Adrenal gland (tissue), 9 donors: ENCODE measurements at regions not wholly inside any gene's neighbourhood (a gene's known extent, or its start where the extent isn't known, plus 50 kb on each side); places are given as distances from the start of the nearest gene placed in this dataset.

Source experiments
- DNase-seq, 7 donors: peaks; one replicate each; pipeline ENCODE4 v3.0.0-alpha.2; 2019 to 2020
- H3K27ac ChIP-seq, 5 donors: fragments of 200-600 bp; sonication (generic) in 4 of 5; 1 replicate in 3 of 5; 2 replicates in 2 of 5; pipeline versions ENCODE4 v1.5.1 to v1.8.0; 2016 to 2020; ENCODE audit warnings: mild to moderate bottlenecking in 1 of 5
- H3K27me3 ChIP-seq: fragments of 200-600 bp; 2 replicates; pipeline ENCODE4 v1.8.0; 2021
- H3K36me3 ChIP-seq, 2 donors: fragments of 200-600 bp; replicated peaks in 1 of 2; 1 replicate in 1 of 2; 2 replicates in 1 of 2; pipeline versions ENCODE4 v1.5.1 to v1.8.0; 2018 to 2022
- H3K4me1 ChIP-seq, 2 donors: fragments of 200-600 bp; replicated peaks in 1 of 2; 1 replicate in 1 of 2; 2 replicates in 1 of 2; pipeline versions ENCODE4 v1.5.1 to v1.8.0; 2018 to 2021
- H3K4me3 ChIP-seq, 4 donors: fragments of 200-600 bp; sonication (generic) in 3 of 4; one replicate each; pipeline ENCODE4 v1.5.1; 2016 to 2018
- H3K9me3 ChIP-seq, 3 donors: fragments of 200-600 bp; sonication (generic) in 1 of 3; replicated peaks in 1 of 3; 1 replicate in 2 of 3; 2 replicates in 1 of 3; pipeline versions ENCODE4 v1.5.1 to v1.8.0; 2016 to 2021
- CTCF ChIP-seq, 6 experiments: fragments of 450-650 bp in 4 of 6; fragments of 200-600 bp in 2 of 6; sonication (generic) in 1 of 6; IDR thresholded peaks; 1 replicate in 5 of 6; 2 replicates in 1 of 6; pipeline versions ENCODE4 v1.5.1 to v1.8.0; 2016 to 2021; ENCODE audit warnings: antibody characterized with exemption in 6 of 6, mild to moderate bottlenecking in 2 of 6, moderate library complexity in 1 of 6
- POLR2A ChIP-seq, 2 donors: fragments of 450-650 bp; IDR thresholded peaks; one replicate each; pipeline ENCODE4 v1.6.1; 2017; ENCODE audit warnings: antibody characterized with exemption in 2 of 2, mild to moderate bottlenecking in 2 of 2, moderate library complexity in 1 of 2
- WGBS, 4 donors: extraction: QIAGEN DNeasy Blood & Tissue Kit in 2 of 4; methylation state at CpG; one replicate each; pipeline versions ENCODE4 v1.1.5 to v1.1.7; 2013 to 2017; 5-methylcytosine and 5-hydroxymethylcytosine counted together
- intact Hi-C, 2 donors: fragments of 100-400 bp; cut with DNase I; formaldehyde crosslinking; loops; one replicate each; pipeline versions ENCODE4 v1.14.1 to v1.15.0; 2022 to 2023
- donor health status: healthy with polysubstance abuse.
- donor health status: Bipolar disorder and iron deficiency.
- donor health status: DM: yes; HTN: yes; CAD: no.
- donor health status: DM: no; HTN: no; CAD: no.
- donor health status: DM: no; HTN: no; CAD: no.

DNA sequence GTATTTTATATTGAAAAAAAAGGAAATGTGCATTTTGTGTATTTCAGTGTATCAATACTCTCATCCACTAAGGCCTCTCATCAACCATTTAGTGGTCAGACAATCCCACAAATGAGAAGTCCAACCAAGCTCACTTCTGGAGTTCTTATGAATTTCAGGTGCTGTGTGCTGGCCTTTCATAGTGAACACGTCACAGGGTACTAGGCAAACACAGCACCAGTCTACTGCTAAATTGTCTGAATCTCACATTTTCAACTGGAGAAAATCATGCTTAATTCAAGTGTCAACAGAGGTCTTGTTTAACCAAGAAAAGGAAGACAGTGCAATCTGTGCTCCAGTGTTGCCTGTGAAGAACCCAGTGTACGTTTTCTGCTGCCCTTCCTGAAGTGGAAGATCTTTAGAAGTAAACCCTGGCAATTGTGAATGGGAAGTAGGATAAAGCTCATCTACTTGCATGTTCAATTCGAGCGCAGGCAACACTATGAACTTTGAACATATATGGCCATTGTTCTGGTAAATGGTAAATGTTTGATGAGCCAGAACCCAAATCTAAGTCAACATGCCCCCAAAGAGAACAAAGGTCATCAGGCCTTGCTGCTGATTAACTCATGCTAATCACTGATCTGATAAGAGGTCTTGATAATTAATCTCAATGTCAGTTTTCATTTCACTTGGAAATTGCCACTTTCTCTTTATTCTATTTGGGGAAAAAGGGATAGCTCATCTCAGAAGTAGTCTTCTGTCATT is 439.2 kb upstream of the SOX9 start:
- Histone ChIP-seq H3K27ac (no peak overlapping the region), H3K4me3 (no peak overlapping the region), H3K9me3 (no peaks in the 10 kb centered on the region), H3K27me3 (no peaks in the 10 kb centered on the region), H3K4me1 (no peaks in the 10 kb centered on the region), H3K36me3 (no peaks in the 10 kb centered on the region)
- intact Hi-C loops, result no loop called here
- DNase-seq, result no peak
- TF ChIP-seq POLR2A (IDR thresholded peaks at IDR 0.05) (no peak), CTCF (IDR thresholded peaks at IDR 0.05) (no peak)
- 60 to 76% (median 67%) methylated on average over 4 of the region's 4 CpGs for WGBS, 4 donors

DNA sequence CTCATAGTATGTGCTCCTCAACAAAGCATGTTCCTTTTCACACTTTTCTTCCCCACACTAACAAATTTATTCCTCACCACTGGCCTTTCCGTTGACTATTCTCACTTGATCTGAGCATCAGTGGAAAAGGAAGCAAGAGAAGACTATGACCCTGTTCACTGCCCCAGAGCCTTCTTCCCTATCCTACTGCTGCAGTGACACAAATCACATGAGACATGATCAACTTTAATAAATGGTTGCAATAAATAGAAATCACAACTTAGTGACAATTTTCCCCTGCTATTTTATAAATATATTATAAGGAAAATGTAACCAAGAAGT is 438.7 kb upstream of the SOX9 start:
- no peak for DNase-seq
- intact Hi-C loops, result no loop called here
- Histone ChIP-seq H3K27ac (no peak overlapping the region), H3K27me3 (no peaks in the 10 kb centered on the region), H3K4me3 (no peak overlapping the region), H3K9me3 (no peaks in the 10 kb centered on the region), H3K36me3 (no peaks in the 10 kb centered on the region), H3K4me1 (no peaks in the 10 kb centered on the region)
- TF ChIP-seq POLR2A (IDR thresholded peaks at IDR 0.05) (no peak), CTCF (IDR thresholded peaks at IDR 0.05) (no peak)
- WGBS, 4 donors, result 57 to 82% (median 77%) methylated on average over 1 of the region's 1 CpG

GRCh38 chr17:71689782-71690181 is 431.0 kb upstream of the SOX9 start:
- Histone ChIP-seq H3K4me1 (no peaks in the 10 kb centered on the region), H3K9me3 (no peaks in the 10 kb centered on the region), H3K27ac (no peak overlapping the region), H3K27me3 (peaks cover 4% of the 10 kb centered on the region), H3K4me3 (no peak overlapping the region), H3K36me3 (no peaks in the 10 kb centered on the region)
- no peak for TF ChIP-seq POLR2A (IDR thresholded peaks at IDR 0.05)
- no peak for TF ChIP-seq CTCF (IDR thresholded peaks at IDR 0.05)
- DNase-seq, result no peak
- intact Hi-C loops, result no loop called here
- whole genome bisulfite sequencing, 4 donors, result 86 to 92% (median 89%) methylated on average over 3 of the region's 3 CpGs

DNA sequence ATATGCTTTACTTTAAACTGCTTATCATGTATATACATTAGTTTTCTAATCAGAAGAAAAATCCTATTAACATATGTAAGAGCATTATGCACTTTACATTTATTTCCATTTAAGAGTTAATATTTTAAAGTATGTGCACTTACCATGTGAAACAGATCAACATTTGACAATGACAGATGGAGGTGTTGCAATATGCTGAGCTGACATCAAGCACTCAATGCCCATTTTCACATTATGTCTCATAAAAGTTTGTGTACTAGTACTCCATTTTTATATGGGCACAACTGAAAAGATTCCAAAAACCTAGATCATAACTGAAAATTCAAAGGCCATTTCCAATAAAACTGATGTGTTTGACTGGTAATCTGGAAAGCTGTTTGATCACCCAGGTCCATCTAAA is 420.9 kb upstream of the SOX9 start:
- intact Hi-C loops, result no loop called here
- Histone ChIP-seq H3K36me3 (no peaks in the 10 kb centered on the region), H3K4me1 (no peaks in the 10 kb centered on the region), H3K4me3 (no peak overlapping the region), H3K27me3 (no peaks in the 10 kb centered on the region), H3K27ac (no peak overlapping the region), H3K9me3 (no peaks in the 10 kb centered on the region)
- no peak for DNase-seq
- TF ChIP-seq POLR2A (IDR thresholded peaks at IDR 0.05), result no peak
- TF ChIP-seq CTCF (IDR thresholded peaks at IDR 0.05), result no peak
